ENCODE measurements at regions not wholly inside any gene's neighbourhood (a gene's known extent, or its start where the extent isn't known, plus 50 kb on each side); places are given as distances from the start of the nearest gene placed in this dataset.

- H3K27ac ChIP-seq (ENCODE audit: low read depth in 1 of 2, low read length in 2 of 2) = no peak overlapping the region
- ATAC-seq (ENCODE audit: low FRiP score) (no peak), DNase-seq (no peak)
- H3K4me1 ChIP-seq (ENCODE audit: control insufficient read depth in 1 of 2, insufficient read depth in 2 of 2, low read length in 2 of 2) = peaks cover 0 to 4% of the 10 kb centered on the region in 2 donors
- H3K36me3 ChIP-seq (ENCODE audit: control insufficient read depth in 1 of 2, insufficient read depth in 2 of 2, low read length in 1 of 2) = no peaks in the 10 kb centered on the region
- H3K9me3 ChIP-seq (ENCODE audit: control insufficient read depth, low read length) = no peaks in the 10 kb centered on the region
- WGBS, 2 donors = 59 to 64% methylated on average over 4 of the region's 4 CpGs
- H3K4me3 ChIP-seq (ENCODE audit: low read length in 2 of 2) = no peak overlapping the region
- intact Hi-C loops (cut with DNase I) = no loop called here
- H3K27me3 ChIP-seq (ENCODE audit: control insufficient read depth in 1 of 2, insufficient read depth in 2 of 2, low read length in 1 of 2) = no peaks in the 10 kb centered on the region
Observed at GRCh38 chr6:104597541-104598050, 262.1 kb downstream of the HACE1 start.

- intact Hi-C loops (cut with DNase I) = no loop called here
- 39 to 92% methylated on average over 1 of the region's 1 CpG for WGBS, 2 donors
- no peak for ATAC-seq (ENCODE audit: low FRiP score)
Observed at GRCh38 chr6:104596091-104596490, 263.6 kb downstream of the HACE1 start.

GRCh38 chr6:104595311-104595820 lies 264.4 kb downstream of the HACE1 start:
- WGBS, 2 donors = 76 to 78% methylated on average over 2 of the region's 2 CpGs
- no peak overlapping the region for H3K27ac ChIP-seq (ENCODE audit: low read depth in 1 of 2, low read length in 2 of 2)
- H3K9me3 ChIP-seq (ENCODE audit: control insufficient read depth, low read length) = no peaks in the 10 kb centered on the region
- no peaks in the 10 kb centered on the region for H3K27me3 ChIP-seq (ENCODE audit: control insufficient read depth in 1 of 2, insufficient read depth in 2 of 2, low read length in 1 of 2)
- no peak overlapping the region for H3K4me3 ChIP-seq (ENCODE audit: low read length in 2 of 2)
- intact Hi-C loops (cut with DNase I) = no loop called here
- no peaks in the 10 kb centered on the region for H3K4me1 ChIP-seq (ENCODE audit: control insufficient read depth in 1 of 2, insufficient read depth in 2 of 2, low read length in 2 of 2)
- ATAC-seq (ENCODE audit: low FRiP score) (no peak), DNase-seq (no peak)
- H3K36me3 ChIP-seq (ENCODE audit: control insufficient read depth in 1 of 2, insufficient read depth in 2 of 2, low read length in 1 of 2) = no peaks in the 10 kb centered on the region

More at GRCh38 chr6:104596091-104596490, 263.6 kb downstream of the HACE1 start:
- Histone ChIP-seq H3K27ac (ENCODE audit: low read depth in 1 of 2, low read length in 2 of 2) (no peak overlapping the region), H3K4me1 (ENCODE audit: control insufficient read depth in 1 of 2, insufficient read depth in 2 of 2, low read length in 2 of 2) (peaks cover 0 to 2% of the 10 kb centered on the region in 2 donors), H3K27me3 (ENCODE audit: control insufficient read depth in 1 of 2, insufficient read depth in 2 of 2, low read length in 1 of 2) (no peaks in the 10 kb centered on the region), H3K36me3 (ENCODE audit: control insufficient read depth in 1 of 2, insufficient read depth in 2 of 2, low read length in 1 of 2) (no peaks in the 10 kb centered on the region), H3K9me3 (ENCODE audit: control insufficient read depth, low read length) (no peaks in the 10 kb centered on the region), H3K4me3 (ENCODE audit: low read length in 2 of 2) (no peak overlapping the region)
- no peak for DNase-seq

- Histone ChIP-seq H3K4me1 (ENCODE audit: control insufficient read depth in 1 of 2, insufficient read depth in 2 of 2, low read length in 2 of 2) (no peaks in the 10 kb centered on the region), H3K27me3 (ENCODE audit: control insufficient read depth in 1 of 2, insufficient read depth in 2 of 2, low read length in 1 of 2) (no peaks in the 10 kb centered on the region), H3K9me3 (ENCODE audit: control insufficient read depth, low read length) (no peaks in the 10 kb centered on the region), H3K27ac (ENCODE audit: low read depth in 1 of 2, low read length in 2 of 2) (no peak overlapping the region), H3K36me3 (ENCODE audit: control insufficient read depth in 1 of 2, insufficient read depth in 2 of 2, low read length in 1 of 2) (no peaks in the 10 kb centered on the region), H3K4me3 (ENCODE audit: low read length in 2 of 2) (no peak overlapping the region)
- ATAC-seq (ENCODE audit: low FRiP score) = no peak
- intact Hi-C loops (cut with DNase I) = no loop called here
- WGBS, 2 donors = 76 to 83% methylated on average over 2 of the region's 2 CpGs
- DNase-seq = no peak
Observed at GRCh38 chr6:104591573-104592334, 268.0 kb downstream of the HACE1 start.

DNA sequence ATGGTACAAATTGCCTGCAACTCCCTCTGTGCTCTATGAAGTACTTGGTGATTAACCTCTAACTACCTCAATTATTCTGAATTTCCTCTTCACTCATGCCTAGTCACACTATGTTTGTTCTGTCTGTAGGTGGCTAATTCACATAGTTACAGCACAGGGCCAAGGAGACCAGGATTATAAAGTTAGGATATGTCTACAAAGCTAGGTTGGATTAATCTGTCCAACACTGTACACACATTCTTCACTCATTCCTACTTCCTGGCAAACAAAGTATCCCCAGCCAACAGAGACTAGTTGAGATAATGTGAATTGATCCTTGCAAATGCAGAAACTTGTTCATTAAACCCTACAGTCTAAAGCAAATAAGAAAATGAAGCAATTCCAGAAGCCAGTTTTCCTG lies 269.8 kb downstream of the HACE1 start:
- Histone ChIP-seq H3K4me1 (ENCODE audit: control insufficient read depth in 1 of 2, insufficient read depth in 2 of 2, low read length in 2 of 2) (no peaks in the 10 kb centered on the region), H3K27me3 (ENCODE audit: control insufficient read depth in 1 of 2, insufficient read depth in 2 of 2, low read length in 1 of 2) (no peaks in the 10 kb centered on the region), H3K36me3 (ENCODE audit: control insufficient read depth in 1 of 2, insufficient read depth in 2 of 2, low read length in 1 of 2) (no peaks in the 10 kb centered on the region), H3K4me3 (ENCODE audit: low read length in 2 of 2) (no peak overlapping the region), H3K9me3 (ENCODE audit: control insufficient read depth, low read length) (no peaks in the 10 kb centered on the region), H3K27ac (ENCODE audit: low read depth in 1 of 2, low read length in 2 of 2) (no peak overlapping the region)
- DNase-seq (no peak), ATAC-seq (ENCODE audit: low FRiP score) (no peak)
- intact Hi-C loops (cut with DNase I) = no loop called here

GRCh38 chr6:104585646-104586045 lies 274.1 kb downstream of the HACE1 start:
- Histone ChIP-seq H3K36me3 (ENCODE audit: control insufficient read depth in 1 of 2, insufficient read depth in 2 of 2, low read length in 1 of 2) (no peaks in the 10 kb centered on the region), H3K4me1 (ENCODE audit: control insufficient read depth in 1 of 2, insufficient read depth in 2 of 2, low read length in 2 of 2) (no peaks in the 10 kb centered on the region), H3K27me3 (ENCODE audit: control insufficient read depth in 1 of 2, insufficient read depth in 2 of 2, low read length in 1 of 2) (no peaks in the 10 kb centered on the region), H3K4me3 (ENCODE audit: low read length in 2 of 2) (no peak overlapping the region), H3K27ac (ENCODE audit: low read depth in 1 of 2, low read length in 2 of 2) (no peak overlapping the region), H3K9me3 (ENCODE audit: control insufficient read depth, low read length) (peaks cover 1% of the 10 kb centered on the region)
- DNase-seq = no peak
- no peak for ATAC-seq (ENCODE audit: low FRiP score)
- WGBS, 2 donors = 63 to 73% methylated on average over 2 of the region's 2 CpGs
- intact Hi-C loops (cut with DNase I) = no loop called here

- Histone ChIP-seq H3K27me3 (ENCODE audit: control insufficient read depth in 1 of 2, insufficient read depth in 2 of 2, low read length in 1 of 2) (no peaks in the 10 kb centered on the region), H3K4me3 (ENCODE audit: low read length in 2 of 2) (no peak overlapping the region), H3K9me3 (ENCODE audit: control insufficient read depth, low read length) (peaks cover 1% of the 10 kb centered on the region), H3K27ac (ENCODE audit: low read depth in 1 of 2, low read length in 2 of 2) (no peak overlapping the region), H3K4me1 (ENCODE audit: control insufficient read depth in 1 of 2, insufficient read depth in 2 of 2, low read length in 2 of 2) (no peaks in the 10 kb centered on the region), H3K36me3 (ENCODE audit: control insufficient read depth in 1 of 2, insufficient read depth in 2 of 2, low read length in 1 of 2) (no peaks in the 10 kb centered on the region)
- intact Hi-C loops (cut with DNase I) = no loop called here
- DNase-seq (no peak), ATAC-seq (ENCODE audit: low FRiP score) (no peak)
Observed at GRCh38 chr6:104580452-104580851, 279.3 kb downstream of the HACE1 start.

DNA sequence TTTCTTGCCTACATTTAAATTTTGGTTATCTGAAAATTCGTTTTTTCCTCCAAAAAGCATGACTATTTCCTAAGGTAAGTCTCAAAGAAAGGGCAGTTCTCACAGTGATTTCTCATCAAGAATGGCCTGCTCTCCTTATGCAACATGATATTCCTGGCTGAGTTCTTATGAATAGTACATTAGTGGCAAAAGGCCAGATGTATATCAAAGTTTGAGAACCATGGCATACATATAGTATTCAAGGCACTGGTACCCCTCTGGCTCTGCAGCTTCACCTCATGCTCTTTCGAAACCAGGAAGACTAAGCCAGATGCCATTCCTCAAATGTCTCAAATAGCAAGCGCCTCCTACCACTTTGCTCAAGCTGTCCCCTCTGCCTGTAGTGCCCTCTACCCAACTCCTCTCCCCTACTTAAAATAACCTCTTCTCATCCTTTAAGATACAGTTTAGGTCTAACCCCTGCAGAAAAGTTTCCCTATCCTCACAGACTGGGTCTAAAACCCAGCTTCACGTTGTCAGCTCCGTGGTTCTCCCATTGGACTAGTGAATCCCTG lies 280.3 kb downstream of the HACE1 start:
- H3K9me3 ChIP-seq (ENCODE audit: control insufficient read depth, low read length) = peaks cover 1% of the 10 kb centered on the region
- intact Hi-C loops (cut with DNase I) = no loop called here
- no peaks in the 10 kb centered on the region for H3K27me3 ChIP-seq (ENCODE audit: control insufficient read depth in 1 of 2, insufficient read depth in 2 of 2, low read length in 1 of 2)
- no peak overlapping the region for H3K4me3 ChIP-seq (ENCODE audit: low read length in 2 of 2)
- 86 to 93% methylated on average over 5 of the region's 5 CpGs for WGBS, 2 donors
- ATAC-seq (ENCODE audit: low FRiP score) = no peak
- no peak for DNase-seq
- H3K36me3 ChIP-seq (ENCODE audit: control insufficient read depth in 1 of 2, insufficient read depth in 2 of 2, low read length in 1 of 2) = no peaks in the 10 kb centered on the region
- H3K4me1 ChIP-seq (ENCODE audit: control insufficient read depth in 1 of 2, insufficient read depth in 2 of 2, low read length in 2 of 2) = no peaks in the 10 kb centered on the region
- no peak overlapping the region for H3K27ac ChIP-seq (ENCODE audit: low read depth in 1 of 2, low read length in 2 of 2)

DNA sequence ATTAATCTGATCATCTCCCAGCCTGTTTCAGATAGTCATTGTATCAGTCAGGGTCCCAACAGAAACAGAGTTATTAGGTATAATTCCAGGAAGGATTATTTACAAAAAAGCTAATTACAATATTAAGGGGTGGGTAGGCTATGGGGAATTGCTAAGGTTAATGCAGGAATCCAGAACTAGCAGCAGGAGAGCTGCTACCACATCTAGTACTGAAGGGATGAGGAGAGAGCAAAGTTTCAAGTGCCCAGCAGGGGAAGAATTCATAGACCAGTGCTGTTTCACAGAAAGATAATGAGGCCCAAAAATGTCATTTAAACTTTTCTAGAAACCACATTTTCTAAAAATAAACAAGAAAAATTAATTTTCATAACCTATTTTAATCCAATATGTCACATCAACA lies 284.2 kb downstream of the HACE1 start:
- DNase-seq = no peak
- Histone ChIP-seq H3K36me3 (ENCODE audit: control insufficient read depth in 1 of 2, insufficient read depth in 2 of 2, low read length in 1 of 2) (no peaks in the 10 kb centered on the region), H3K27me3 (ENCODE audit: control insufficient read depth in 1 of 2, insufficient read depth in 2 of 2, low read length in 1 of 2) (no peaks in the 10 kb centered on the region), H3K9me3 (ENCODE audit: control insufficient read depth, low read length) (no peaks in the 10 kb centered on the region), H3K4me3 (ENCODE audit: low read length in 2 of 2) (no peak overlapping the region), H3K4me1 (ENCODE audit: control insufficient read depth in 1 of 2, insufficient read depth in 2 of 2, low read length in 2 of 2) (no peaks in the 10 kb centered on the region), H3K27ac (ENCODE audit: low read depth in 1 of 2, low read length in 2 of 2) (no peak overlapping the region)
- ATAC-seq (ENCODE audit: low FRiP score) = no peak
- intact Hi-C loops (cut with DNase I) = no loop called here
